Heart left ventricle (tissue), 16 donors: ENCODE measurements at regions not wholly inside any gene's neighbourhood (a gene's known extent, or its start where the extent isn't known, plus 50 kb on each side); places are given as distances from the start of the nearest gene placed in this dataset.

Experiments
- ATAC-seq, 4 donors: fragments of 200-7000 bp; cut with Tn5 transposase; one replicate each; pipeline ENCODE4 v1.9.1; 2020 to 2022; ENCODE audit warnings: moderate library complexity in 4 of 4, mild to moderate bottlenecking in 3 of 4, moderate number of reproducible peaks in 1 of 4
- DNase-seq, 5 donors: peaks; one replicate each; pipeline ENCODE4 v3.0.0-alpha.2; 2020
- H3K27ac ChIP-seq, 12 donors: fragments of 200-600 bp; sonication (generic) in 4 of 12; one replicate each; pipeline versions ENCODE4 v1.5.0 to v1.8.0; 2016 to 2022; ENCODE audit warnings: mild to moderate bottlenecking in 2 of 12
- H3K27me3 ChIP-seq, 9 donors: fragments of 200-600 bp; sonication (generic) in 2 of 9; one replicate each; pipeline versions ENCODE4 v1.5.1 to v1.8.0; 2016 to 2022; ENCODE audit warnings: mild to moderate bottlenecking in 3 of 9
- H3K36me3 ChIP-seq, 9 donors: fragments of 200-600 bp; sonication (generic) in 2 of 9; one replicate each; pipeline versions ENCODE4 v1.5.0 to v1.8.0; 2018 to 2022; ENCODE audit warnings: mild to moderate bottlenecking in 2 of 9
- H3K4me1 ChIP-seq, 12 donors: fragments of 200-600 bp; sonication (generic) in 4 of 12; one replicate each; pipeline versions ENCODE4 v1.5.0 to v1.8.0; 2016 to 2022; ENCODE audit warnings: mild to moderate bottlenecking in 3 of 12
- H3K4me3 ChIP-seq, 12 donors: fragments of 200-600 bp; sonication (generic) in 4 of 12; one replicate each; pipeline versions ENCODE4 v1.5.0 to v1.8.0; 2017 to 2022; ENCODE audit warnings: mild to moderate bottlenecking in 9 of 12, moderate library complexity in 4 of 12
- H3K9me3 ChIP-seq, 12 donors: fragments of 200-600 bp; sonication (generic) in 4 of 12; one replicate each; pipeline versions ENCODE4 v1.5.0 to v1.8.0; 2016 to 2022; ENCODE audit warnings: mild to moderate bottlenecking in 1 of 12
- CTCF ChIP-seq, 12 donors: fragments of 200-600 bp; sonication (generic) in 4 of 12; IDR thresholded peaks; one replicate each; pipeline versions ENCODE4 v1.5.0 to v1.8.0; 2018 to 2022; ENCODE audit warnings: antibody characterized with exemption in 12 of 12, mild to moderate bottlenecking in 5 of 12
- POLR2A ChIP-seq, 2 donors: fragments of 450-650 bp; IDR thresholded peaks; one replicate each; pipeline ENCODE4 v1.6.1; 2017; ENCODE audit warnings: antibody characterized with exemption in 2 of 2, mild to moderate bottlenecking in 2 of 2, moderate library complexity in 2 of 2
- WGBS, 4 donors: extraction: QIAGEN DNeasy Blood & Tissue Kit in 2 of 4; methylation state at CpG; one replicate each; pipeline versions ENCODE4 v1.1.5 to v1.1.7; 2013 to 2018; 5-methylcytosine and 5-hydroxymethylcytosine counted together
- intact Hi-C, 10 donors: fragments of 100-400 bp; cut with DNase I; formaldehyde crosslinking; loops; one replicate each; pipeline versions ENCODE4 v1.11.1 to v1.14.2; 2022
- donor health status: ischemic (EF 13 %, LVEDD 7.1; RV severe dilation, severe dysfunction).
- donor health status: healthy with polysubstance abuse.
- donor health status: DM: no; HTN: yes; CAD: no.
- donor health status: DM: no; HTN: no; CAD: no.
- donor health status: ischemic (EF 25% LVEDD 6.9; RV normal size, moderate dysfunction).
- donor health status: ischemic (EF 25% LVEDD 5.7; RV mildly dilated, moderate dysfunction).
- donor health status: healthy.
- donor health status: DM: yes; HTN: yes; CAD: no.
- donor health status: ischemic (EF 35%, LVEDD 5.7; RV mildly dilated, moderate dysfunction).
- donor health status: nonischemic (EF 11% LVEDD 7.7; RV severe dilation, severe dysfunction).
- donor health status: DM: yes; HTN: yes; CAD: no.
- donor health status: PGD.
- donor health status: ischemic (EF 29% LVEDD 5.4; RV normal size, mild dysfunction).
- donor health status: nonischemic (EF 23%, LVEDD 6.1; RV moderate dilation, normal function).

- no peak for ATAC-seq
- TF ChIP-seq CTCF (IDR thresholded peaks at IDR 0.05) (peak; percentile 14 to 80 (median 72)), POLR2A (IDR thresholded peaks at IDR 0.05) (no peak)
Observed at GRCh38 chr6:55980627-55981211, 105.3 kb upstream of the BMP5 start.

GRCh38 chr6:55979526-55979925 lies 104.1 kb upstream of the BMP5 start:
- H3K4me3 ChIP-seq = no peak overlapping the region
- intact Hi-C loops = no loop called here
- TF ChIP-seq POLR2A (IDR thresholded peaks at IDR 0.05) (no peak), CTCF (IDR thresholded peaks at IDR 0.05) (no peak)
- no peaks in the 10 kb centered on the region for H3K4me1 ChIP-seq
- no peaks in the 10 kb centered on the region for H3K36me3 ChIP-seq
- no peak for ATAC-seq
- no peak for DNase-seq
- no peaks in the 10 kb centered on the region for H3K9me3 ChIP-seq
- no peaks in the 10 kb centered on the region for H3K27me3 ChIP-seq
- H3K27ac ChIP-seq = no peak overlapping the region

More at GRCh38 chr6:55980627-55981211, 105.3 kb upstream of the BMP5 start:
- intact Hi-C loops = loop anchor here (1.0 to 2.0 kb wide), 4 partner anchors 310 to 314 kb away; no protein-coding TSS in a partner anchor
- H3K9me3 ChIP-seq = peaks cover 0 to 3% (median 0%) of the 10 kb centered on the region in 12 donors
- H3K27me3 ChIP-seq = no peaks in the 10 kb centered on the region
- DNase-seq = peak in 1 of 5 donors; percentile 20
- no peak overlapping the region for H3K27ac ChIP-seq
- H3K36me3 ChIP-seq = no peaks in the 10 kb centered on the region
- H3K4me3 ChIP-seq = no peak overlapping the region
- H3K4me1 ChIP-seq = no peaks in the 10 kb centered on the region
- 12 to 30% (median 19%) methylated on average over 1 of the region's 1 CpG for WGBS, 4 donors

- H3K4me3 ChIP-seq = no peak overlapping the region
- no peaks in the 10 kb centered on the region for H3K36me3 ChIP-seq
- no peaks in the 10 kb centered on the region for H3K9me3 ChIP-seq
- TF ChIP-seq CTCF (IDR thresholded peaks at IDR 0.05) (no peak), POLR2A (IDR thresholded peaks at IDR 0.05) (no peak)
- WGBS, 4 donors = 43 to 88% (median 82%) methylated on average over 2 of the region's 2 CpGs
- ATAC-seq = no peak
- no peak overlapping the region for H3K27ac ChIP-seq
- no peaks in the 10 kb centered on the region for H3K27me3 ChIP-seq
- intact Hi-C loops = no loop called here
- no peaks in the 10 kb centered on the region for H3K4me1 ChIP-seq
- no peak for DNase-seq
Observed at GRCh38 chr6:55977959-55978665, 102.7 kb upstream of the BMP5 start.

DNA sequence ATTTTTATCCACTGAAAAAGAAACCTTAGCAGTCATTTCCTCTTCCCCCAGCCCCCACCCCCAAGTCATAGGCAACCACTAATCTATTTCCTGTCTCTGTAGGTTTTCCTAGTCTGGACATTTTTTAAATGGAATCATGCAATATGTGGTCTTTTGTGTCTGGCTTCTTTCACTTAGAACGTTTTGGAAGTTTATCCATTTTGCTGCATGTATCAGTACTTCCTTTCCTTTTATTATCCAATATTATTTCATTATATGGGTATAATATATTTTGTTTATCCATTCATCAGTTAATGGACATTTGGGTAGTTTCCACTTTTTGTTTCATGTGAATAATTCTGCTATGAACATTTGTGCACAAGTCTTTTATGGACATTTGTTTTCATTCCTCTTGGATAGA lies 99.3 kb upstream of the BMP5 start:
- ATAC-seq = no peak
- intact Hi-C loops = no loop called here
- H3K4me3 ChIP-seq = no peak overlapping the region
- no peaks in the 10 kb centered on the region for H3K4me1 ChIP-seq
- no peak for TF ChIP-seq CTCF (IDR thresholded peaks at IDR 0.05)
- TF ChIP-seq POLR2A (IDR thresholded peaks at IDR 0.05) = no peak
- WGBS, 4 donors = 25 to 50% (median 36%) methylated on average over 1 of the region's 1 CpG
- H3K9me3 ChIP-seq = no peaks in the 10 kb centered on the region
- H3K27me3 ChIP-seq = no peaks in the 10 kb centered on the region
- H3K27ac ChIP-seq = no peak overlapping the region
- no peak for DNase-seq
- H3K36me3 ChIP-seq = no peaks in the 10 kb centered on the region
